K562 (cell line): ENCODE measurements at regions not wholly inside any gene's neighbourhood (a gene's known extent, or its start where the extent isn't known, plus 50 kb on each side); places are given as distances from the start of the nearest gene placed in this dataset.

ENCODE experiments used
- ATAC-seq: fragments of 200-7000 bp; cut with Tn5 transposase; 3 replicates; pipeline ENCODE4 v1.9.1; 2020; ENCODE audit warnings: moderate library complexity
- BruUV-seq: library from RNA; stranded (reverse); fragments of 400-500 nt; replicated peaks from 2 replicates; lab custom pipeline; 2021; lab: Mats Ljungman, UMichigan
- CTCF ChIA-PET: fragments of 300-600 bp; formaldehyde crosslinking; extraction: SDS; loops from one replicate; lab custom pipeline; 2021; ENCODE audit warnings: low intra/inter-chr PET ratio; lab: Yijun Ruan, JAX
- POLR2A ChIA-PET: fragments of 300-600, 350-650 bp; sonication (Branson Sonifier 250); formaldehyde crosslinking; extraction: SDS; loops from one replicate; lab custom pipeline; 2021; ENCODE audit warnings: antibody characterized with exemption, inconsistent platforms; lab: Yijun Ruan, JAX
- DNase-seq, 4 experiments: peaks; one replicate each; pipeline versions ENCODE4 v3.0.0 to v3.0.0-alpha.2; 2011 to 2018; ENCODE audit warnings: low spot score in 3 of 4, mixed read lengths in 3 of 4; ENCODE audit errors: extremely low read depth in 1 of 4
- FAIRE-seq: peaks from 2 replicates; lab custom pipeline; 2011; peaks lifted over from hg19 to GRCh38; lab: Jason Lieb, UNC
- H2AFZ ChIP-seq: 2 replicates; pipeline ENCODE4 v1.6.0; 2011; ENCODE audit warnings: low read depth, low read length, control low read depth, inconsistent platforms
- H3K27ac ChIP-seq: fragments of 200-600 bp; 3 replicates; pipeline ENCODE4 v1.8.0; 2011; ENCODE audit warnings: low read depth, mild to moderate bottlenecking, control low read depth, inconsistent platforms, low read length, moderate library complexity, mixed read lengths; ENCODE audit errors: extremely low read depth
- H3K27me3 ChIP-seq, 2 experiments: fragments of 300-600 bp in 1 of 2; 2 replicates in 1 of 2; 3 replicates in 1 of 2; pipeline versions ENCODE4 v1.6.0 to v1.8.0; 2011; ENCODE audit warnings: inconsistent platforms in 2 of 2, low read length in 2 of 2, mild to moderate bottlenecking in 1 of 2, mixed read lengths in 1 of 2, moderate library complexity in 1 of 2; ENCODE audit not compliant: control insufficient read depth in 2 of 2, insufficient read depth in 2 of 2
- H3K36me3 ChIP-seq: fragments of 300-600 bp; 3 replicates; pipeline ENCODE4 v1.8.0; 2011; ENCODE audit warnings: mild to moderate bottlenecking, low read length, inconsistent platforms; ENCODE audit not compliant: control insufficient read depth, insufficient read depth
- H3K4me1 ChIP-seq, 2 experiments: fragments of 200-600 bp in 1 of 2; replicated peaks in 1 of 2; 2 replicates in 1 of 2; 3 replicates in 1 of 2; pipeline versions ENCODE4 v1.5.1 to v1.8.0; 2011; ENCODE audit warnings: inconsistent platforms in 2 of 2, low read length in 2 of 2, mild to moderate bottlenecking in 1 of 2, mixed read lengths in 1 of 2, moderate library complexity in 1 of 2; ENCODE audit not compliant: control insufficient read depth in 2 of 2, insufficient read depth in 2 of 2
- H3K4me2 ChIP-seq: 2 replicates; pipeline ENCODE4 v1.6.1; 2011; ENCODE audit warnings: low read length, control low read depth, inconsistent platforms, mixed read lengths; ENCODE audit not compliant: insufficient read depth
- H3K4me3 ChIP-seq: fragments of 200-600 bp; sonication (generic), shearing (Covaris generic); 2 replicates; pipeline ENCODE4 v1.5.1; 2016; ENCODE audit warnings: control low read depth, inconsistent platforms
- H3K79me2 ChIP-seq: fragments of 200-600 bp; 3 replicates; pipeline ENCODE4 v1.8.0; 2011; ENCODE audit warnings: low read length, inconsistent platforms; ENCODE audit not compliant: control insufficient read depth, insufficient read depth
- H3K9ac ChIP-seq, 2 experiments: 2 replicates each; pipeline versions ENCODE4 v1.6.0 to v1.6.1; 2011; ENCODE audit warnings: low read depth in 2 of 2, low read length in 2 of 2, control low read depth in 1 of 2, inconsistent platforms in 1 of 2, mild to moderate bottlenecking in 1 of 2, mixed read lengths in 1 of 2; ENCODE audit not compliant: insufficient read depth in 1 of 2
- H3K9me1 ChIP-seq: one replicate; pipeline ENCODE4 v1.6.0; 2011; ENCODE audit warnings: inconsistent platforms, mild to moderate bottlenecking, low read length, moderate library complexity; ENCODE audit not compliant: control insufficient read depth, insufficient read depth
- H3K9me3 ChIP-seq: replicated peaks from 2 replicates; pipeline ENCODE4 v1.5.1; 2011; ENCODE audit warnings: low read depth, low read length, inconsistent platforms; ENCODE audit not compliant: control insufficient read depth, insufficient read depth
- H4K20me1 ChIP-seq: replicated peaks from 2 replicates; pipeline ENCODE4 v1.6.1; 2011; ENCODE audit warnings: low read length, inconsistent platforms, mixed read lengths; ENCODE audit not compliant: control insufficient read depth, insufficient read depth
- CHD2 ChIP-seq: IDR thresholded peaks from 2 replicates; pipeline ENCODE4 v1.6.1; 2011; ENCODE audit warnings: low read depth, low read length
- GATAD2A ChIP-seq: fragments of 450-650 bp; IDR thresholded peaks from 2 replicates; pipeline ENCODE4 v1.6.1; 2017
- POLR2A ChIP-seq: fragments of 450-650 bp; conservative IDR thresholded peaks from 2 replicates; pipeline ENCODE4 v1.6.1; 2016
- POLR2G ChIP-seq: fragments of 200-400 bp; formaldehyde crosslinking; IDR thresholded peaks from 2 replicates; pipeline ENCODE4 v1.6.1; 2017; ENCODE audit warnings: low read depth, mild to moderate bottlenecking, antibody characterized with exemption, low read length, moderate library complexity
- RCOR1 ChIP-seq, 2 experiments: IDR thresholded peaks; 2 replicates each; pipeline ENCODE4 v1.6.1; 2012; ENCODE audit warnings: low read depth in 2 of 2, low read length in 2 of 2, borderline replicate concordance in 1 of 2, improper control_type of control experiment in 1 of 2
- ZKSCAN1 ChIP-seq: fragments of 150-350 bp; IDR thresholded peaks from 2 replicates; pipeline ENCODE4 v1.6.1; 2016; ENCODE audit warnings: low read depth, low read length
- ZNF232 ChIP-seq: sonication (generic); formaldehyde crosslinking; IDR thresholded peaks from 2 replicates; pipeline ENCODE4 v1.8.0; 2022; ENCODE audit warnings: mild to moderate bottlenecking, missing genetic modification reagents
- ZNF384 ChIP-seq: IDR thresholded peaks from 2 replicates; pipeline ENCODE4 v1.6.1; 2012; ENCODE audit warnings: low read depth, low read length, improper control_type of control experiment
- ZNF444 ChIP-seq: fragments of 250-450 bp; sonication (Bioruptor Pico); IDR thresholded peaks from 2 replicates; pipeline ENCODE4 v1.4.0; 2020; ENCODE audit warnings: mild to moderate bottlenecking, moderate library complexity
- WGBS: fragments of 100-300 bp; shearing (Covaris generic); methylation state at CpG from one replicate; pipeline ENCODE4 v1.1.6; 2016; ENCODE audit warnings: low coverage, mixed read lengths; ENCODE audit not compliant: insufficient coverage; ENCODE audit errors: missing lambda C conversion rate; 5-methylcytosine and 5-hydroxymethylcytosine counted together
- in situ Hi-C: fragments of 300-500 bp; cut with MboI; formaldehyde crosslinking; loops from 4 replicates; pipeline ENCODE4 v1.15.0; 2018; ENCODE audit warnings: inconsistent platforms, mixed read lengths
- intact Hi-C: fragments of 100-400 bp; cut with micrococcal nuclease; formaldehyde crosslinking; loops from 2 replicates; pipeline ENCODE4 v1.14.2; 2022
- TF ChIP-seq, protein P1 (sequence below): fragments of 450-650 bp; formaldehyde crosslinking; conservative IDR thresholded peaks from 2 replicates; pipeline ENCODE4 v1.4.0; 2022; ENCODE audit warnings: mild to moderate bottlenecking, missing genetic modification characterization
- TF ChIP-seq, protein P2 (sequence below): fragments of 450-650 bp; formaldehyde crosslinking; IDR thresholded peaks from 2 replicates; pipeline ENCODE4 v1.4.0; 2020; ENCODE audit warnings: mild to moderate bottlenecking, moderate library complexity
- TF ChIP-seq, protein P3 (sequence below): fragments of 450-650 bp; formaldehyde crosslinking; IDR thresholded peaks from 2 replicates; pipeline ENCODE4 v1.4.0; 2020; ENCODE audit warnings: mild to moderate bottlenecking, moderate library complexity

DNA sequence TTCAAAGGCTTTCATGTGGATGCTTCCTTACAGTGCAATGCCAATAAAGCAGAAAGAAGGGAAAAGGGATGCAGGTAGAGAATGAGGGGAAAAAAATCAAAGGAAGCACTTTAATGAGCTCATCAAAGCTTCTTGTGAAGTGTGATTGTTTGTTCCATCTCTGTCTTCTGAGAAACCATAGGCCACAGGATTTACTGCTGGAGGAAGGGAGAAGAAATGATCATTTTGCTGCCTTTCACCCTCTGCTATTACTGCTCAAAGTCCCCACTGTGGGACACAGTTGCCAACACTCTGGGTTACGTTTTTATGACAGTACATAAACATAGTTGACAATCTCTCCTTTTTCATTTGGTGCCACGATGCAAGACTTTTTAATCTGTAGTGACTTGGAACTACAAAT lies 558.0 kb upstream of the TECRL start (continued):
- TF ChIP-seq ZNF444 (CRISPR knock-in tag): no peak

DNA sequence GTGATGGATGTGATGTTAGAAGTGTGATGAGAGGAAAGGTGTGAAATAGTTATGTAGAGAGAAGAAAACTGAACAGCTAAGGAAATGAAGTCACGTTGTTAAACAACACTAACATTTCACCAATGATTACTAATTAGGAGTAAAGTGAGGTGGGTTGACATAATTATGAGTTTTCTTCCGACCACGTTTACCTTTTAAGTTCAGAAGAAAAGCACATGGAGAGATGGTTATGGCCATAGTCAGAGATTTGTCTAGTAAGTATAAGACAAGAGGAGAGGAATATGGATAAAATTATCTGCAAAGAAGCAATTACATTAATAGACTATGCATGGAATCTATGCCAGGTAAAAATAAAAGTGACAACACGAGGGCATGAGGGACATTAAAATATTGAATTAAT lies 551.3 kb upstream of the TECRL start:
- POLR2A ChIA-PET: interaction anchor here (0.7 kb wide), 1 partner anchor 17 kb away, joined by 3 read pairs; no protein-coding TSS in a partner anchor
- Histone ChIP-seq H3K79me2 (no peaks in the 10 kb centered on the region), H3K36me3 (no peaks in the 10 kb centered on the region), H2AFZ (no peak overlapping the region), H3K9me3 (no peaks in the 10 kb centered on the region), H3K4me2 (no peak overlapping the region), H3K9ac (no peak overlapping the region), H3K4me3 (no peak overlapping the region), H3K4me1 (no peaks in the 10 kb centered on the region), H3K27me3 (no peaks in the 10 kb centered on the region), H3K9me1 (no peaks in the 10 kb centered on the region), H4K20me1 (no peaks in the 10 kb centered on the region), H3K27ac (no peak overlapping the region)
- in situ Hi-C loops: no loop called here
- WGBS: 0% methylated on average over 4 of the region's 4 CpGs
- intact Hi-C loops: no loop called here
- CTCF ChIA-PET: no interaction called here
- DNase-seq (no peak), FAIRE-seq (no peak), ATAC-seq (no peak)
- no peak for TF ChIP-seq RCOR1 (IDR thresholded peaks at IDR 0.05; ENCODE audit: borderline replicate concordance in 1 of 2, low read depth in 2 of 2, low read length in 2 of 2)
- no TSS peak for BruUV-seq

DNA sequence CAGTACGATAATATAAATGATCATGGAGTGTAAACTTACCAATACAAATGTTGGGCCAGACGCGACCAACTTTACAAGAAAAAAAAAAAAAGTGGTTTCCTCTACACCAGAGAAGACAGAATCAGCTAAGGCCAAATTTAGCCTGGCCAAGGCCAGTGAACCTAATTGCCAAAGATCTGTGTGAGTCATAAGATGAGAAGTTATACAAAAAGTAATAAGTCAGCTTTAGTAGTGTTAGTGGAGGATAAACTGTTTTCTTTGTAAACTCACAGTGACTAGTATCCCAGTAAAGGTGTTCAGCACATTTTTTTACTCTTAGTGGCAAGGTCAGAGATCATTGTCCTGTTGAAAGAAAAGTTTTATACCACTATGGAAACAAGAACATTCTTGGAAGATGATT lies 531.4 kb upstream of the TECRL start:
- Histone ChIP-seq H3K27ac (no peak overlapping the region), H2AFZ (no peak overlapping the region), H3K79me2 (no peaks in the 10 kb centered on the region), H3K9me1 (no peaks in the 10 kb centered on the region), H3K9me3 (no peaks in the 10 kb centered on the region; the same call in 1 of the 2 replicates), H4K20me1 (no peaks in the 10 kb centered on the region), H3K9ac (no peak overlapping the region), H3K4me2 (no peak overlapping the region), H3K4me3 (no peak overlapping the region), H3K36me3 (no peaks in the 10 kb centered on the region), H3K27me3 (no peaks in the 10 kb centered on the region), H3K4me1 (no peaks in the 10 kb centered on the region)
- no peak for ATAC-seq
- DNase-seq: no peak
- no peak for FAIRE-seq
- in situ Hi-C loops (no loop called here), intact Hi-C loops (no loop called here)
- CTCF ChIA-PET: no interaction called here
- POLR2A ChIA-PET: no interaction called here
- BruUV-seq: no TSS peak
- WGBS: 0% methylated on average over 3 of the region's 3 CpGs
- TF ChIP-seq POLR2G (no peak), CHD2 (no peak), POLR2A (no peak), ZNF232 (no peak), GATAD2A (no peak), ZNF384 (no peak), ZKSCAN1 (no peak)
- TF ChIP-seq, protein P1, sequence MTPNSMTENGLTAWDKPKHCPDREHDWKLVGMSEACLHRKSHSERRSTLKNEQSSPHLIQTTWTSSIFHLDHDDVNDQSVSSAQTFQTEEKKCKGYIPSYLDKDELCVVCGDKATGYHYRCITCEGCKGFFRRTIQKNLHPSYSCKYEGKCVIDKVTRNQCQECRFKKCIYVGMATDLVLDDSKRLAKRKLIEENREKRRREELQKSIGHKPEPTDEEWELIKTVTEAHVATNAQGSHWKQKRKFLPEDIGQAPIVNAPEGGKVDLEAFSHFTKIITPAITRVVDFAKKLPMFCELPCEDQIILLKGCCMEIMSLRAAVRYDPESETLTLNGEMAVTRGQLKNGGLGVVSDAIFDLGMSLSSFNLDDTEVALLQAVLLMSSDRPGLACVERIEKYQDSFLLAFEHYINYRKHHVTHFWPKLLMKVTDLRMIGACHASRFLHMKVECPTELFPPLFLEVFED (CRISPR knock-in tag): no peak
- TF ChIP-seq, protein P2, sequence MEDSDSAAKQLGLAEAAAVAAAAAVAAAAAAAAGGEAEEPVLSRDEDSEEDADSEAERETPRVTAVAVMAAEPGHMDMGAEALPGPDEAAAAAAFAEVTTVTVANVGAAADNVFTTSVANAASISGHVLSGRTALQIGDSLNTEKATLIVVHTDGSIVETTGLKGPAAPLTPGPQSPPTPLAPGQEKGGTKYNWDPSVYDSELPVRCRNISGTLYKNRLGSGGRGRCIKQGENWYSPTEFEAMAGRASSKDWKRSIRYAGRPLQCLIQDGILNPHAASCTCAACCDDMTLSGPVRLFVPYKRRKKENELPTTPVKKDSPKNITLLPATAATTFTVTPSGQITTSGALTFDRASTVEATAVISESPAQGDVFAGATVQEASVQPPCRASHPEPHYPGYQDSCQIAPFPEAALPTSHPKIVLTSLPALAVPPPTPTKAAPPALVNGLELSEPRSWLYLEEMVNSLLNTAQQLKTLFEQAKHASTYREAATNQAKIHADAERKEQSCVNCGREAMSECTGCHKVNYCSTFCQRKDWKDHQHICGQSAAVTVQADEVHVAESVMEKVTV: no peak
- TF ChIP-seq, protein P3, sequence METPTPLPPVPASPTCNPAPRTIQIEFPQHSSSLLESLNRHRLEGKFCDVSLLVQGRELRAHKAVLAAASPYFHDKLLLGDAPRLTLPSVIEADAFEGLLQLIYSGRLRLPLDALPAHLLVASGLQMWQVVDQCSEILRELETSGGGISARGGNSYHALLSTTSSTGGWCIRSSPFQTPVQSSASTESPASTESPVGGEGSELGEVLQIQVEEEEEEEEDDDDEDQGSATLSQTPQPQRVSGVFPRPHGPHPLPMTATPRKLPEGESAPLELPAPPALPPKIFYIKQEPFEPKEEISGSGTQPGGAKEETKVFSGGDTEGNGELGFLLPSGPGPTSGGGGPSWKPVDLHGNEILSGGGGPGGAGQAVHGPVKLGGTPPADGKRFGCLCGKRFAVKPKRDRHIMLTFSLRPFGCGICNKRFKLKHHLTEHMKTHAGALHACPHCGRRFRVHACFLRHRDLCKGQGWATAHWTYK: no peak
